Rectal smooth muscle tissue (tissue), 1 donor: ENCODE measurements at regions not wholly inside any gene's neighbourhood (a gene's known extent, or its start where the extent isn't known, plus 50 kb on each side); places are given as distances from the start of the nearest gene placed in this dataset.

ENCODE experiments used
- H3K27ac ChIP-seq: one replicate; pipeline ENCODE4 v1.7.0; 2013; ENCODE audit warnings: low read depth, low read length, inconsistent platforms
- H3K27me3 ChIP-seq: one replicate; pipeline ENCODE4 v1.7.0; 2013; ENCODE audit warnings: low read length; ENCODE audit not compliant: control insufficient read depth, insufficient read depth
- H3K36me3 ChIP-seq: one replicate; pipeline ENCODE4 v1.7.0; 2013; ENCODE audit warnings: low read length; ENCODE audit not compliant: control insufficient read depth, insufficient read depth
- H3K4me1 ChIP-seq: one replicate; pipeline ENCODE4 v1.7.0; 2013; ENCODE audit warnings: low read length; ENCODE audit not compliant: control insufficient read depth, insufficient read depth
- H3K4me3 ChIP-seq: one replicate; pipeline ENCODE4 v1.7.0; 2013; ENCODE audit warnings: low read length
- H3K9ac ChIP-seq: one replicate; pipeline ENCODE4 v1.7.0; 2013; ENCODE audit warnings: low read length

DNA sequence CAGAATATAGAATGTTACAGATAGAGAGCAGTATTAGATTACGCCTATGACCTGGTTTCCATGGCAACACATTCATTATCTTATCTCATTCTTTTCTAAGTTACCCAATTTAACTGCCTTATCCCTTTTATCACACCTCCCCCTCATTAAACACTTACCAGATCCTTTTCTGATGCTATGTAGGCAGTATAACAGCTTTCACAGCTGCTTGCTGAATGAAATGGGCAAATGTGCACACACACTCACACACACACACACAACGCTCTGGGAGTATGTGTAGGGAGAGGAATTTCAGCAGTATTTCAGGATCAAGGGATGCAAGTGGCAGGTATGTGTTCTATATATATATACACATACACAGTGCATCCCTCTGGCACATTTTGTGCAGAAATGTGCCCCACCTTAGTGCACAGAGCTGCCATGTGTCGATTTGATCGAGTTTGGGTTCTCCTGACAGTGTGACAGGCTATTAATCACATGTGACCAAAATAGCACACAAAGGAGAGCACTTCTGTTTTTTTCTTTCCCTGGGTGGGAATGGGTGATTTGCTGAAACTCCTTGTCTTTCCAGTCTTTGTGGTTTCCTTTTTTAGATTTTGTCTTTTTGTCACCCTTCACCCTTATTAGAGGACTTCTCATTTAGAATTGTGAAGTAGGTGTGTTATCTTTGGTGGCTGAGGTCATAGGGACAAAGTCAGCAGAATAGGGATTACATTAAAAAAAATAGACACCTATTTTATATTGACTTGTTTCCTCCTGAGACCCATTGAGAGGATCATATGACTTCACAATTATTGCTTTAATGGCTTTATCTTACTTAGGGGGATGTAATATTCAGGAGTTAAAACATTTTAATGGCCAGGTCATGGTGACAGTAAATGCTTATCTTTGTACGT lies 553.7 kb downstream of the PDCD6IP start:
- H3K36me3 ChIP-seq, result no peaks in the 10 kb centered on the region
- no peak overlapping the region for H3K9ac ChIP-seq
- no peaks in the 10 kb centered on the region for H3K4me1 ChIP-seq

GRCh38 chr3:34352778-34353331 lies 554.4 kb downstream of the PDCD6IP start:
- no peak overlapping the region for H3K4me3 ChIP-seq
- H3K4me1 ChIP-seq, result no peaks in the 10 kb centered on the region
- no peaks in the 10 kb centered on the region for H3K36me3 ChIP-seq
- H3K9ac ChIP-seq, result no peak overlapping the region
- H3K27ac ChIP-seq, result no peak overlapping the region
- no peaks in the 10 kb centered on the region for H3K27me3 ChIP-seq

More for the DNA sequence above, 553.7 kb downstream of the PDCD6IP start:
- H3K4me3 ChIP-seq, result no peak overlapping the region
- H3K27me3 ChIP-seq, result no peaks in the 10 kb centered on the region
- H3K27ac ChIP-seq, result no peak overlapping the region

DNA sequence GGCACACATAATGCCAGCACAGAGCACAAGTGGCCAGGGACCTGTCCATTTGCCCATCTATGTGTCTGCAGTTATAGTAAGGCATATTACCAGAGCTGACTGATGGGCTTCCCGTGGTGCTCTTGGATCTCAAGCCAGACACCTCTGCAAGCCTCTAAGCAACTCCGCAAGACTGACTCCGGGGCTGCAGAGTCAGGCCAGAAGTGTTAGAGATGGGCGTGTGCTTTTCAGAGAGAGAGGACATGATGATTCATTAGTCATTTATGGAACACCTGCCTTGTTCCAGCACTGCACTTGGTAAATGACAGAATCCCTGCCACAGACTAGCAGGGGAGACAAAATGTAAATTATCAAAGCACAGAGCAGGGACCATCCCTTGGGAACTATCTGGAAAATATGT lies 559.0 kb downstream of the PDCD6IP start:
- no peaks in the 10 kb centered on the region for H3K4me1 ChIP-seq
- H3K27me3 ChIP-seq, result no peaks in the 10 kb centered on the region
- H3K27ac ChIP-seq, result no peak overlapping the region
- H3K9ac ChIP-seq, result no peak overlapping the region
- H3K36me3 ChIP-seq, result no peaks in the 10 kb centered on the region
- no peak overlapping the region for H3K4me3 ChIP-seq

DNA sequence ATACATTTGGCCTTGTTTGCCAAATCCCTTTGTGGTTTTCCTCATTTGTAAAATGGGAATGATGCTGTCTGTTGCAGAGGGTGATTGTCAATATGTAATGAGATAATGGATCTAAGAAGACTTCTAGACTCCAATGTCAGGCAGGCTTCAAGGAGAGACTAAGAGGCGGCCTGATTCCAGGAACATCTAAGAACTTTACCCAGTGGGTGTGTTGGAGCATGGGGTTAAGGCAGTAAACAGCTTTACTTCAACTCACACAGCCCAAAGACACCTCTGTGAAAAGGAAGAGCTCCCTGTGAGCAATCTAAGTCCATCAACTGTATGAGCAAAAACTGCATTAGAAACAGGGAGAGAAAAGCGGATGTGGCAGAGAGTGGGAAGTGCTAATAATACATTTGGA lies 560.6 kb downstream of the PDCD6IP start:
- Histone ChIP-seq H3K9ac (no peak overlapping the region), H3K4me1 (no peaks in the 10 kb centered on the region), H3K27ac (no peak overlapping the region), H3K4me3 (no peak overlapping the region), H3K27me3 (no peaks in the 10 kb centered on the region), H3K36me3 (no peaks in the 10 kb centered on the region)

DNA sequence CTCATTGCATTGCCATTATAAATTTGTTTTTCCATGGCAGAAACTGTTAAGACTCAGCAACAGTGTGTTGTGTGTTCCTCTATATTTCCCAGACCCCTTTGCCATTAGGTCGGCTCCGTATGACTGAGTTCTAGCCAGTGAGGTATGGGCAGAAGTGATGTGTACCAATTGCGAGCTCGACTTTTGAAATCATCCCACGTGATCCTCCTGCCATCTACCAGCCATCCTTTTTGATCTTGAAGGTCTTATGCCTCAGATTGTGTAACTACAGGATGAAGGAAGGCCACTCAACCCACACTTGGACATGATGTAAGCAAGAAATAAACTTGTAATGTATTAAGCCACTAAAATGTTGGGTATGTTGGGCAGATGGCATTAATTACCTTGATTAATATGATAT lies 562.3 kb downstream of the PDCD6IP start:
- Histone ChIP-seq H3K4me1 (no peaks in the 10 kb centered on the region), H3K27me3 (no peaks in the 10 kb centered on the region), H3K4me3 (no peak overlapping the region), H3K36me3 (no peaks in the 10 kb centered on the region), H3K27ac (no peak overlapping the region), H3K9ac (no peak overlapping the region)

GRCh38 chr3:34361921-34362320 lies 563.5 kb downstream of the PDCD6IP start:
- Histone ChIP-seq H3K27me3 (no peaks in the 10 kb centered on the region), H3K4me3 (no peak overlapping the region), H3K9ac (no peak overlapping the region), H3K27ac (no peak overlapping the region), H3K36me3 (no peaks in the 10 kb centered on the region), H3K4me1 (no peaks in the 10 kb centered on the region)

DNA sequence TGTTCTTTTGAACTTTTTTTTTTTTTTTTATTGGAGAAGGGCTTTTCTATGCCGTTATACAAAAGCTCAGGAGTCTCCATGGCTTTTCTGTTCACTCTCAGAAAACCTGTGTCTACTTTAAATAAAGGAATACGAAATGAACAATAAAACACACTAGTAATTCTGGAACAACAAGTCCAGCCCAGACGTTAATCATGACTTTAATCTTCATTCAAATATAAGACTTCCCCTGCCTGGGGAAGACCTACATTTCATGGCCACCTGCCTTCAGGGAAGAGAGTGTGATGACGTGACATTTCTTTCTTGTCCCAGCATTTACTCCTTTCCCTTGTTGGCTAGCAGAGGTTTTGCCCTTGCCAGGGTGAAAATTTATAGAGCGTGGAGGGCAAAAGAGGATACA lies 564.5 kb downstream of the PDCD6IP start:
- Histone ChIP-seq H3K27ac (no peak overlapping the region), H3K27me3 (no peaks in the 10 kb centered on the region), H3K36me3 (no peaks in the 10 kb centered on the region), H3K4me3 (no peak overlapping the region), H3K9ac (no peak overlapping the region), H3K4me1 (no peaks in the 10 kb centered on the region)

DNA sequence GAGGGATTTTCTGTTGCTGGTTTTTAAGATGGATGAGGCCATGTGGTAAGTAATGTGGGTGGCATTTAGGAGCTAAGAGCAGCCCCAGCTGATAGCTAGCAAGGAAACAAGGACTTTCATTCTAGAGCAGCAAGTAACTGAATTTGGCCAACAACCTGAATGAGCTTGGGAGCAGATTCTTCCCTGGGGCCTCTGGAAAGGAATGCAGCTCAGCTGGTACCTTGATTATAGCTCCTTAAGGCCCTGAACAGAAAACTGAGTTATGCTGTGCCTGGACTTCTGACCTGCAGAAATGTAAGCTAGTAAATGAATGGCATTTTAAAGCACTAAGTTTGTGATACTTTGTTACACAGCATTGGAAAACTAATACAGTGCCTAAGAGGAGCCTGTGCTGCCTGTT lies 565.5 kb downstream of the PDCD6IP start:
- Histone ChIP-seq H3K27me3 (no peaks in the 10 kb centered on the region), H3K36me3 (no peaks in the 10 kb centered on the region), H3K4me3 (no peak overlapping the region), H3K9ac (no peak overlapping the region), H3K27ac (no peak overlapping the region), H3K4me1 (no peaks in the 10 kb centered on the region)

GRCh38 chr3:34364335-34364734 lies 565.9 kb downstream of the PDCD6IP start:
- Histone ChIP-seq H3K4me3 (no peak overlapping the region), H3K4me1 (no peaks in the 10 kb centered on the region), H3K9ac (no peak overlapping the region), H3K36me3 (no peaks in the 10 kb centered on the region), H3K27me3 (no peaks in the 10 kb centered on the region), H3K27ac (no peak overlapping the region)

DNA sequence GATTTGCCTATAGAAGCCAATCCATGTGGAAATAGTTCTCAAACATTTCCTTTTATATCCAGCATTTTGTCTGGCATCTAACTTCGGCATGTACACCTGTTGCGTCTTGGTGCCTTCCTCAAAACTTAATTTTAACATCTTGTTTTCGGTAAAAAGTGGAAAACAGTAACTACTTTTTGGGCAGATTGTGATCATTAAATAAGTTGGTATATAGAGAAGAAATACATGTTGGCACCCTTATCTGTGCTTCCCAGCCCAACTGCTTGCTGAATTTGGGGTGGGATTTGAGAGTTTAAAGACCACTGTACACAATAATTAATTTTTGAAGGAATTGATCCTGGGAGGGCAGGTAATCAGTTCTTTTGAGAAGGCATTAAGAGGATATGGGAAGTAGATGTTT lies 566.8 kb downstream of the PDCD6IP start:
- no peaks in the 10 kb centered on the region for H3K27me3 ChIP-seq
- no peak overlapping the region for H3K9ac ChIP-seq
- H3K4me3 ChIP-seq, result no peak overlapping the region
- H3K27ac ChIP-seq, result no peak overlapping the region
- no peaks in the 10 kb centered on the region for H3K4me1 ChIP-seq
- H3K36me3 ChIP-seq, result no peaks in the 10 kb centered on the region

DNA sequence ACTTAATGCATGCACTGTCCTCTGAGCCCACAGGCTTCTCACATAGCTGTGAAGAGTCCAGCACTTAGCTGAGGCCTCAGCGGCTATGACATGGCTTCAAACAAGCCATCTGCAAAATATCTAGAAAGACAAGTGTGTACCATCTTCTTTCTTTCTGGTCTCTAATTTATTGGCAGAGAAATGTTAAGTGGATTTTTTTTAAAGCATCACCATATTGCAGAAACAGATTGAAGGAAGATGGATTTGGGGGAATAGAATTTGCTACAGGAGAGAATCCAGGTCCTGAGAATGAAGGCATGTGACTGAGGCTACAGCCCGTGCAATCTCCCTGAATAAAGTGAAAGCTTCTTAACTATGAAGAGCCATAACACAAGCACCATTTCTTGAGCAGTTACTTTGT lies 567.3 kb downstream of the PDCD6IP start:
- Histone ChIP-seq H3K36me3 (no peaks in the 10 kb centered on the region), H3K4me1 (no peaks in the 10 kb centered on the region), H3K9ac (no peak overlapping the region), H3K4me3 (no peak overlapping the region), H3K27me3 (no peaks in the 10 kb centered on the region), H3K27ac (no peak overlapping the region)

DNA sequence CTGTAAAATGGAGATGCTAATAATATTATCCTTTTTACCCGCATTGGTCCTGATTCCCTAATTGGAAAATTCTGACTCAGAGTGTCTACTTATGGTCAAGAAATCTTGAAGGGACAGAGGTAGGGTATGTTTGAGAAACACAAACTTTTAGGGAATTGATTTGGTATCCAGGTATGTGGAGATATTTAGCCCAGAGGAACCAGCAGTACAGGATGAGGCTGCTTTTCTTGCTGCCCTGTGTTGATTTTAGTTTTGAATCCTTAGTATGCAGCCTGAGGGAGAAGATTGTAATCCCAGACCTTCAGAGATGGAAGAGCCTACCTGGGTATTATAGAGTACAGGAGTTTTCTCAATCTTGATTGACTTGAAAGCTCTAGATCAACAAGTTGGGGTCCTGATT lies 569.1 kb downstream of the PDCD6IP start:
- Histone ChIP-seq H3K4me3 (no peak overlapping the region), H3K27ac (no peak overlapping the region), H3K4me1 (no peaks in the 10 kb centered on the region), H3K36me3 (no peaks in the 10 kb centered on the region), H3K27me3 (no peaks in the 10 kb centered on the region), H3K9ac (no peak overlapping the region)

- H3K4me3 ChIP-seq, result no peak overlapping the region
- no peaks in the 10 kb centered on the region for H3K36me3 ChIP-seq
- H3K27me3 ChIP-seq, result no peaks in the 10 kb centered on the region
- no peaks in the 10 kb centered on the region for H3K4me1 ChIP-seq
- H3K9ac ChIP-seq, result no peak overlapping the region
- no peak overlapping the region for H3K27ac ChIP-seq
Measured at GRCh38 chr3:34374521-34374920, 576.1 kb downstream of the PDCD6IP start.
